DND-41 (cell line): ENCODE measurements at regions not wholly inside any gene's neighbourhood (a gene's known extent, or its start where the extent isn't known, plus 50 kb on each side); places are given as distances from the start of the nearest gene placed in this dataset.

Experiments
- ATAC-seq: fragments of 200-7000 bp; cut with Tn5 transposase; 3 replicates; pipeline ENCODE4 v1.9.1; 2021; ENCODE audit warnings: low read depth; ENCODE audit not compliant: insufficient read depth
- DNase-seq: peaks from one replicate; pipeline ENCODE4 v3.0.0-alpha.2; 2020
- H2AFZ ChIP-seq: 2 replicates; pipeline ENCODE4 v1.6.0; 2012; ENCODE audit warnings: low read depth, low read length
- H3K27ac ChIP-seq: 2 replicates; pipeline ENCODE4 v1.5.1; 2012; ENCODE audit warnings: low read length, inconsistent platforms
- H3K27me3 ChIP-seq: fragments of 200-600 bp; sonication (generic); 2 replicates; pipeline ENCODE4 v1.6.0; 2012; ENCODE audit warnings: low read length, mild to moderate bottlenecking, inconsistent platforms; ENCODE audit not compliant: insufficient read depth, poor library complexity
- H3K36me3 ChIP-seq: 2 replicates; pipeline ENCODE4 v1.5.1; 2012; ENCODE audit warnings: low read length, inconsistent platforms; ENCODE audit not compliant: insufficient read depth
- H3K4me1 ChIP-seq: 2 replicates; pipeline ENCODE4 v1.5.1; 2012; ENCODE audit warnings: mild to moderate bottlenecking, low read length; ENCODE audit not compliant: insufficient read depth
- H3K4me2 ChIP-seq: 2 replicates; pipeline ENCODE4 v1.6.0; 2012; ENCODE audit warnings: mild to moderate bottlenecking, moderate library complexity, low read length, inconsistent platforms; ENCODE audit not compliant: insufficient read depth
- H3K4me3 ChIP-seq, 2 experiments: fragments of 200-600 bp in 1 of 2; shearing (Covaris generic) in 1 of 2; 2 replicates each; pipeline ENCODE4 v1.5.1; 2012 to 2016; ENCODE audit warnings: inconsistent platforms in 2 of 2, low read length in 2 of 2, mild to moderate bottlenecking in 2 of 2, low read depth in 1 of 2, moderate library complexity in 1 of 2
- H3K79me2 ChIP-seq: 2 replicates; pipeline ENCODE4 v1.6.0; 2012; ENCODE audit warnings: low read length, inconsistent platforms; ENCODE audit not compliant: insufficient read depth
- H3K9ac ChIP-seq: 2 replicates; pipeline ENCODE4 v1.6.0; 2012; ENCODE audit warnings: low read depth, mild to moderate bottlenecking, inconsistent platforms, low read length, moderate library complexity
- H3K9me3 ChIP-seq: 2 replicates; pipeline ENCODE4 v1.5.1; 2012; ENCODE audit warnings: low read length, moderate library complexity, mild to moderate bottlenecking, inconsistent platforms; ENCODE audit not compliant: insufficient read depth, severe bottlenecking
- H4K20me1 ChIP-seq: 2 replicates; pipeline ENCODE4 v1.6.0; 2012; ENCODE audit warnings: low read length; ENCODE audit not compliant: insufficient read depth
- CTCF ChIP-seq: IDR thresholded peaks from 2 replicates; pipeline ENCODE4 v1.5.1; 2012; ENCODE audit warnings: borderline replicate concordance, low read length, moderate library complexity, mild to moderate bottlenecking; ENCODE audit not compliant: poor library complexity, severe bottlenecking; ENCODE audit errors: extremely low read depth
- EZH2 ChIP-seq: IDR thresholded peaks from 3 replicates; pipeline ENCODE4 v1.6.1; 2012; ENCODE audit warnings: borderline replicate concordance, low read depth, mild to moderate bottlenecking, moderate library complexity, low read length, inconsistent platforms; ENCODE audit not compliant: severe bottlenecking

- no peaks in the 10 kb centered on the region for H3K4me1 ChIP-seq
- H3K36me3 ChIP-seq: no peaks in the 10 kb centered on the region
- H3K27ac ChIP-seq: no peak overlapping the region
- DNase-seq (no peak), ATAC-seq (no peak)
- no peak overlapping the region for H3K9ac ChIP-seq
- TF ChIP-seq EZH2: no peak
- TF ChIP-seq CTCF: no peak
- H3K4me2 ChIP-seq: no peak overlapping the region
- H3K9me3 ChIP-seq: no peaks in the 10 kb centered on the region
- H3K4me3 ChIP-seq: no peak overlapping the region
- H4K20me1 ChIP-seq: no peaks in the 10 kb centered on the region
- H2AFZ ChIP-seq: no peak overlapping the region
- H3K27me3 ChIP-seq: no peaks in the 10 kb centered on the region
- no peaks in the 10 kb centered on the region for H3K79me2 ChIP-seq
These were observed 1006.0 kb upstream of the EEF2KMT start for GRCh38 chr16:6103561-6103960.

- H3K9me3 ChIP-seq: no peaks in the 10 kb centered on the region
- H2AFZ ChIP-seq: no peak overlapping the region
- H3K79me2 ChIP-seq: no peaks in the 10 kb centered on the region
- no peak for ATAC-seq
- no peak for TF ChIP-seq CTCF
- TF ChIP-seq EZH2: no peak
- no peak overlapping the region for H3K9ac ChIP-seq
- no peaks in the 10 kb centered on the region for H3K27me3 ChIP-seq
- H3K4me2 ChIP-seq: no peak overlapping the region
- DNase-seq: no peak
- H3K36me3 ChIP-seq: no peaks in the 10 kb centered on the region
- H4K20me1 ChIP-seq: no peaks in the 10 kb centered on the region
- no peak overlapping the region for H3K4me3 ChIP-seq
- no peak overlapping the region for H3K27ac ChIP-seq
- H3K4me1 ChIP-seq: no peaks in the 10 kb centered on the region
These were observed 1001.5 kb upstream of the EEF2KMT start for GRCh38 chr16:6099102-6099501.

- Histone ChIP-seq H4K20me1 (no peaks in the 10 kb centered on the region), H3K27me3 (no peaks in the 10 kb centered on the region), H3K4me2 (no peak overlapping the region), H2AFZ (no peak overlapping the region), H3K4me1 (no peaks in the 10 kb centered on the region), H3K36me3 (no peaks in the 10 kb centered on the region), H3K27ac (no peak overlapping the region), H3K4me3 (no peak overlapping the region), H3K79me2 (no peaks in the 10 kb centered on the region), H3K9me3 (no peaks in the 10 kb centered on the region), H3K9ac (no peak overlapping the region)
- no peak for TF ChIP-seq EZH2
- no peak for TF ChIP-seq CTCF
- DNase-seq: no peak
- ATAC-seq: no peak
These were observed 999.5 kb upstream of the EEF2KMT start for GRCh38 chr16:6096931-6097670.
